T-helper 1 cell treated with Interleukin-12 subunit alpha and Interleukin-12 subunit beta and Interleukin-4 antibody, amounts not matched to agents 30 μg/mL and 1 μg/mL, for 36 hours (primary cell): ENCODE measurements at regions not wholly inside any gene's neighbourhood (a gene's known extent, or its start where the extent isn't known, plus 50 kb on each side); places are given as distances from the start of the nearest gene placed in this dataset.
"Not testable (repeated sequence)": the region's sequence is repeated elsewhere in the genome, so short reads cannot be mapped to it uniquely, and the experiment has no call there.

Experiments used
- H3K27ac Mint-ChIP-seq: one replicate; pipeline ENCODE4 v1.8.0; 2021; ENCODE audit warnings: mild to moderate bottlenecking, mixed read lengths
- H3K27me3 Mint-ChIP-seq: one replicate; pipeline ENCODE4 v1.8.0; 2021; ENCODE audit warnings: low read depth, mixed read lengths
- H3K36me3 Mint-ChIP-seq: one replicate; pipeline ENCODE4 v1.8.0; 2021; ENCODE audit warnings: low read depth, mixed read lengths
- H3K4me1 Mint-ChIP-seq: one replicate; pipeline ENCODE4 v1.8.0; 2021; ENCODE audit warnings: low read depth, mixed read lengths
- H3K4me3 Mint-ChIP-seq: one replicate; pipeline ENCODE4 v1.8.0; 2021; ENCODE audit warnings: mild to moderate bottlenecking, moderate library complexity, mixed read lengths
- H3K9me3 Mint-ChIP-seq: one replicate; pipeline ENCODE4 v1.8.0; 2021; ENCODE audit warnings: mixed read lengths

GRCh38 chr10:51007781-51008180 is 66.5 kb upstream of the PRKG1 start:
- Mint-ChIP-seq H3K4me3 (no peak overlapping the region), H3K27me3 (peaks cover 4% of the 10 kb centered on the region), H3K27ac (no peak overlapping the region), H3K4me1 (no peaks in the 10 kb centered on the region), H3K9me3 (no peaks in the 10 kb centered on the region), H3K36me3 (no peaks in the 10 kb centered on the region)

- no peaks in the 10 kb centered on the region for H3K36me3 Mint-ChIP-seq
- no peaks in the 10 kb centered on the region for H3K4me1 Mint-ChIP-seq
- H3K27me3 Mint-ChIP-seq, result peaks cover 3% of the 10 kb centered on the region
- H3K4me3 Mint-ChIP-seq, result no peak overlapping the region
- H3K27ac Mint-ChIP-seq, result no peak overlapping the region
- no peaks in the 10 kb centered on the region for H3K9me3 Mint-ChIP-seq
Observed at GRCh38 chr10:51008346-51008745, 65.9 kb upstream of the PRKG1 start.

- no peaks in the 10 kb centered on the region for H3K4me1 Mint-ChIP-seq
- H3K27ac Mint-ChIP-seq, result no peak overlapping the region
- no peaks in the 10 kb centered on the region for H3K9me3 Mint-ChIP-seq
- peaks cover 3% of the 10 kb centered on the region for H3K27me3 Mint-ChIP-seq
- H3K4me3 Mint-ChIP-seq, result no peak overlapping the region
- H3K36me3 Mint-ChIP-seq, result no peaks in the 10 kb centered on the region
Observed at GRCh38 chr10:51010977-51011376, 63.3 kb upstream of the PRKG1 start.

DNA sequence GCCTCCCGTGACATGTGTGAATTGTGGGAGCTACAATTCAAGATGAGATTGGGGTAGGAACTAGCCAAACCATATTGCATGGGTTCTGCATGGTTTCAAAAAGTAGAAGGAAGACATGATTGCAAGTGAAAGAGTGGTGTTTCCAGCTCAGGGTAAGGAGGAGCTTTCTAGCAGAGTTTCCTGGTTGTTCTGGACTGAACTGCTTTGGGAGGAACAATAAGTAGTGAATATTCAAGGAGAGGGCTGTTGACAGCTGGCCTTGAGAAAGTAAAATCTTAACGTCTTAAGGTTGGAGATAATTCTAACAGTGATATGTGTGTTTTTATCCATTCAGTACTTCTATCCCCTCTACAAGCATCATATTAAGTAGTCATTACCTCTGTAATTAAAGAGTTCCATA is 62.2 kb upstream of the PRKG1 start:
- Mint-ChIP-seq H3K36me3 (no peaks in the 10 kb centered on the region), H3K4me1 (no peaks in the 10 kb centered on the region), H3K27me3 (peaks cover 3% of the 10 kb centered on the region), H3K27ac (no peak overlapping the region), H3K9me3 (no peaks in the 10 kb centered on the region), H3K4me3 (no peak overlapping the region)

- H3K36me3 Mint-ChIP-seq, result no peaks in the 10 kb centered on the region
- no peaks in the 10 kb centered on the region for H3K4me1 Mint-ChIP-seq
- peaks cover 3% of the 10 kb centered on the region for H3K27me3 Mint-ChIP-seq
- H3K4me3 Mint-ChIP-seq, result no peak overlapping the region
- no peaks in the 10 kb centered on the region for H3K9me3 Mint-ChIP-seq
- no peak overlapping the region for H3K27ac Mint-ChIP-seq
Observed at GRCh38 chr10:51014680-51015389, 59.5 kb upstream of the PRKG1 start.

- H3K4me3 Mint-ChIP-seq, H3K9me3 Mint-ChIP-seq, H3K27ac Mint-ChIP-seq, H3K36me3 Mint-ChIP-seq, H3K4me1 Mint-ChIP-seq, H3K27me3 Mint-ChIP-seq: not testable (repeated sequence)
Observed at GRCh38 chr10:51015390-51015754, 58.9 kb upstream of the PRKG1 start.

GRCh38 chr10:51020200-51020599 is 54.1 kb upstream of the PRKG1 start:
- Mint-ChIP-seq H3K27me3 (no peaks in the 10 kb centered on the region), H3K36me3 (no peaks in the 10 kb centered on the region), H3K27ac (no peak overlapping the region), H3K9me3 (no peaks in the 10 kb centered on the region), H3K4me1 (no peaks in the 10 kb centered on the region), H3K4me3 (no peak overlapping the region)

- no peaks in the 10 kb centered on the region for H3K36me3 Mint-ChIP-seq
- H3K27me3 Mint-ChIP-seq, result no peaks in the 10 kb centered on the region
- H3K9me3 Mint-ChIP-seq, result no peaks in the 10 kb centered on the region
- H3K4me3 Mint-ChIP-seq, result no peak overlapping the region
- no peaks in the 10 kb centered on the region for H3K4me1 Mint-ChIP-seq
- no peak overlapping the region for H3K27ac Mint-ChIP-seq
Observed at GRCh38 chr10:51022933-51023585, 51.2 kb upstream of the PRKG1 start.

DNA sequence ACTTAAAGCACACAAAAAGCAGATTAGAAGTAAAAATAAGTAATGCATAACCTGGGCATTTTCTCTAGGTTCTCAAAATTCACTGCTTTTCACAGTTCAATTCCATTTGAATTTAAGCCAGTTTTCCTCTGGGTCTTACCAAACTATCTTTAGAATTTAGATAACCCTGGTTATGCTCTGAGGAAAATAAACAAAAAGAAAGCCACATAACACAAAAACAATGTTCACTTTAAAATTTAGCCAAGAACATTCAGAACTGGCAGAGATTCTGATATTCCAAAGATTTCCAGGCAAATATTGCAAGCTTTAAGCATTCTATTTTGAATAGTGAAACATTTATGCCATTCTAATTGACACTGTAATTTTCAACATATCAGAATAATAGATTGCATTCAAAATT is 50.7 kb upstream of the PRKG1 start:
- Mint-ChIP-seq H3K27ac (no peak overlapping the region), H3K36me3 (no peaks in the 10 kb centered on the region), H3K4me3 (no peak overlapping the region)

More for the DNA sequence above, 50.7 kb upstream of the PRKG1 start:
- no peaks in the 10 kb centered on the region for H3K27me3 Mint-ChIP-seq
- no peaks in the 10 kb centered on the region for H3K9me3 Mint-ChIP-seq
- no peaks in the 10 kb centered on the region for H3K4me1 Mint-ChIP-seq
